Coronary artery (tissue), 2 donors: ENCODE measurements at regions not wholly inside any gene's neighbourhood (a gene's known extent, or its start where the extent isn't known, plus 50 kb on each side); places are given as distances from the start of the nearest gene placed in this dataset.
A peak's percentile ranks its signal among the peaks of the same experiment; 100 is the strongest.
"Not testable (repeated sequence)": the region's sequence is repeated elsewhere in the genome, so short reads cannot be mapped to it uniquely, and the experiment has no call there.

Experiments used
- DNase-seq: peaks from one replicate; pipeline ENCODE4 v3.0.0-alpha.2; 2017; ENCODE audit warnings: low spot score
- H3K27ac ChIP-seq, 2 donors: fragments of 200-600 bp; sonication (generic); one replicate each; pipeline ENCODE4 v1.5.1; 2016 to 2019
- H3K4me3 ChIP-seq: fragments of 200-600 bp; sonication (generic); 2 replicates; pipeline ENCODE4 v1.5.1; 2016; ENCODE audit warnings: mild to moderate bottlenecking, moderate library complexity
- CTCF ChIP-seq: fragments of 200-600 bp; sonication (generic); IDR thresholded peaks from one replicate; pipeline ENCODE4 v1.5.1; 2019; ENCODE audit warnings: antibody characterized with exemption

DNA sequence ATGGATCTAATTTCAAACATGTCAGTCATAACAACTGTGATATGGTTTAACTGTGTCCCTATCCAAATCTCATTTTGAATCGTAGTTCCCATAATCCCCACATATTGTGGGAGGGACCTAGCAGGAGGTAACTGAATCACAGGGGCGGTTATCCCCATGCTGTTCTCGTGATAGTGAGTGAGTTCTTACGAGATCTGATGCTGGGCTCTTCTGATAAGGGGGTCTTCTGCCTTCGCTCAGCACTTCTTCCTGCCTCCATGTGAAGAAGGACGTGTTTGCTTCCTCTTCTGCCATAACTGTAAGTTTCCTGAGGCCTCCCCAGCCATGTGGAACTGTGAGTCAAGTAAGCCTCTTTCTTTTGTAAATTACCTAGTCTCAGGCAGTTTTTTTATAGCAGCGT is 138.0 kb upstream of the PCGF5 start:
- H3K27ac ChIP-seq, result no peak overlapping the region
- no peak for DNase-seq
- TF ChIP-seq CTCF, result no peak
- H3K4me3 ChIP-seq, result no peak overlapping the region

GRCh38 chr10:91088300-91089140 is 131.9 kb upstream of the PCGF5 start:
- Histone ChIP-seq H3K27ac (peak overlapping the region; percentile 66 to 86), H3K4me3 (no peak overlapping the region)
- no peak for DNase-seq
- TF ChIP-seq CTCF, result no peak

DNA sequence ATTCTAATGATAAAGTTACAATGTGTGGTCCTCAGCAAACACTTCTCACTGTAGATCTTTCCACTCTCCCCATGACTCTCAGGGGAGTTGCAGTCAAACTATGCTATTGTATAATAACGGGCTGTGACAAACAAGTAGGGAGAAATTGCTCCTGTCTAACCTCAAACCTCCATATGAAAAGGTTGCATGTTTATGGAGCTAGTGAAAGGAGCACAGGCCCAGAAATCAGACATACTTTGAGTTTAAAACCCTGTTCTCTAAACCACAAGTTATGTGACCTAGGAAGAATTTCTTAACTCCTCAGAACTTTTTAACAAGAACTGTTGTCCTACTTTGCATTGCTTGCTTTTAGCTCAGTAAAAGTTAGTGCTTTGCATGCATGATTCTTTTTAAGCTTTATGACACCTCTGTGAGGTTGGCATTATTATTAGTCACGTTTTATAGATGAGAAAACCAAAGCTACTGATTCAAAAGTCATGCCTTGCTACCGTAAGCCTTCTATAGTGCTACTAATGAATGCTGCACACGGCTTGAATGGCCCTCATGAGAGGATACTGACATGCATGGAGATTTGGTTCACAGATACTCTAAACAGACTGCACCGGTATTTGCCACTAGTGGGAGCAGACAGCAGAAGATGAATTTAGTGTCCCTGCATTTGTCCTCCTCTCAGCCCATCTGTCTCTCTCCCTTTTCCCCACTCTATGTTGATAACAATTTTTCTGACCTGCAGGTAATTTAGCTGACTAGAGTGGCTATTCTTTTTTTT is 129.5 kb upstream of the PCGF5 start:
- no peak for DNase-seq
- no peak for TF ChIP-seq CTCF
- Histone ChIP-seq H3K4me3 (no peak overlapping the region), H3K27ac (peak overlapping the region in 1 of 2 donors; percentile 86)

- no peak for DNase-seq
- Histone ChIP-seq H3K4me3 (no peak overlapping the region), H3K27ac (peak overlapping the region in 1 of 2 donors; percentile 27)
- TF ChIP-seq CTCF, result no peak
Measured at GRCh38 chr10:91091780-91092179, 128.7 kb upstream of the PCGF5 start.

DNA sequence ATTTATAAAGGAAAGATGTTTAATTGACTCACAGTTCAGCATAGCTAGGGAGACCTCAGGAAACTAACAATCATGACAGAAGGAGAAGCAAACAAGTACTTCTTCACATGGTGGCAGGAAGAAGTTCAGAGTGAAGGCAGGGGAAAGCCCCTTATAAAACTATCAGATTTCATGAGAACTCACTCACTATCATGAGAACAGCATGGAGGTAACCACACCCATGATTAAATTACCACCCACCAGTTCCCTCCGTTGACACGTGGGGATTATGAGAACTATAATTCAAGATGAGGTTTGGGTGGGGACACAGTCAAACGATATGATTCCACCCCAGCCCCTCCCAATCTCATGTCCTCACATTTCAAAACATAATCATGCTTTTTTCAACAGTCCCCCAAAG is 124.2 kb upstream of the PCGF5 start:
- no peak for DNase-seq

GRCh38 chr10:91097313-91097712 is 123.2 kb upstream of the PCGF5 start:
- H3K4me3 ChIP-seq, result no peak overlapping the region
- TF ChIP-seq CTCF, result no peak
- DNase-seq, result no peak
- no peak overlapping the region for H3K27ac ChIP-seq

More for the DNA sequence above, 124.2 kb upstream of the PCGF5 start:
- TF ChIP-seq CTCF, result no peak
- Histone ChIP-seq H3K4me3 (no peak overlapping the region), H3K27ac (no peak overlapping the region)

- not testable (repeated sequence) for H3K27ac ChIP-seq, H3K4me3 ChIP-seq, DNase-seq
Measured at GRCh38 chr10:91098021-91098420, 122.4 kb upstream of the PCGF5 start.
